WTC11 (cell line): ENCODE measurements at regions not wholly inside any gene's neighbourhood (a gene's known extent, or its start where the extent isn't known, plus 50 kb on each side); places are given as distances from the start of the nearest gene placed in this dataset.

Experiments used
- CBFB ChIP-seq: sonication (generic); formaldehyde crosslinking; IDR thresholded peaks from 2 replicates; pipeline ENCODE4 v1.8.1; 2022; ENCODE audit warnings: mild to moderate bottlenecking, low read depth, missing genetic modification reagents
- FOXJ3 ChIP-seq: sonication (generic); formaldehyde crosslinking; IDR thresholded peaks from 2 replicates; pipeline ENCODE4 v1.9.0; 2021; ENCODE audit warnings: missing genetic modification reagents, mild to moderate bottlenecking, borderline replicate concordance
- FOXP1 ChIP-seq: sonication (generic); formaldehyde crosslinking; IDR thresholded peaks from 2 replicates; pipeline ENCODE4 v1.8.0; 2022; ENCODE audit warnings: missing genetic modification reagents, mild to moderate bottlenecking, moderate library complexity, borderline replicate concordance
- GRHL2 ChIP-seq: fragments of 250-450 bp; sonication (Bioruptor Pico); IDR thresholded peaks from 2 replicates; pipeline ENCODE4 v1.8.0; 2022; ENCODE audit warnings: mild to moderate bottlenecking, moderate library complexity; ENCODE audit not compliant: insufficient replicate concordance, severe bottlenecking
- NFE2L1 ChIP-seq: sonication (generic); formaldehyde crosslinking; IDR thresholded peaks from 2 replicates; pipeline ENCODE4 v1.8.1; 2023; ENCODE audit warnings: missing genetic modification reagents
- NR3C1 ChIP-seq: sonication (generic); formaldehyde crosslinking; conservative IDR thresholded peaks from 2 replicates; pipeline ENCODE4 v1.8.1; 2023; ENCODE audit warnings: low read depth, mild to moderate bottlenecking, missing genetic modification reagents
- RELA ChIP-seq: sonication (generic); formaldehyde crosslinking; IDR thresholded peaks from 2 replicates; pipeline ENCODE4 v1.8.1; 2022; ENCODE audit warnings: missing genetic modification reagents, mild to moderate bottlenecking, borderline replicate concordance
- SOX15 ChIP-seq: fragments of 250-450 bp; sonication (Bioruptor Pico); IDR thresholded peaks from 2 replicates; pipeline ENCODE4 v1.9.0; 2021; ENCODE audit warnings: mild to moderate bottlenecking
- TEAD4 ChIP-seq: sonication (generic); formaldehyde crosslinking; IDR thresholded peaks from 2 replicates; pipeline ENCODE4 v1.8.0; 2022; ENCODE audit warnings: mild to moderate bottlenecking, missing genetic modification reagents
- ZNF121 ChIP-seq: sonication (generic); formaldehyde crosslinking; IDR thresholded peaks from 2 replicates; pipeline ENCODE4 v1.8.0; 2023; ENCODE audit warnings: missing genetic modification reagents
- TF ChIP-seq, protein P1 (sequence below): sonication (generic); formaldehyde crosslinking; conservative IDR thresholded peaks from 2 replicates; pipeline ENCODE4 v1.8.1; 2022; ENCODE audit warnings: mild to moderate bottlenecking, missing genetic modification reagents
- TF ChIP-seq, protein P2 (sequence below): fragments of 200-600 bp; IDR thresholded peaks from 2 replicates; pipeline ENCODE4 v1.8.0; 2022; ENCODE audit warnings: antibody characterized with exemption
- TF ChIP-seq, protein P3 (sequence below): sonication (generic); formaldehyde crosslinking; IDR thresholded peaks from 2 replicates; pipeline ENCODE4 v1.8.1; 2022; ENCODE audit warnings: low read depth, mild to moderate bottlenecking, moderate library complexity, missing genetic modification reagents, borderline replicate concordance
- TF ChIP-seq, protein P4 (sequence below): sonication (generic); formaldehyde crosslinking; IDR thresholded peaks from 2 replicates; pipeline ENCODE4 v1.8.0; 2022; ENCODE audit warnings: mild to moderate bottlenecking, missing genetic modification reagents

DNA sequence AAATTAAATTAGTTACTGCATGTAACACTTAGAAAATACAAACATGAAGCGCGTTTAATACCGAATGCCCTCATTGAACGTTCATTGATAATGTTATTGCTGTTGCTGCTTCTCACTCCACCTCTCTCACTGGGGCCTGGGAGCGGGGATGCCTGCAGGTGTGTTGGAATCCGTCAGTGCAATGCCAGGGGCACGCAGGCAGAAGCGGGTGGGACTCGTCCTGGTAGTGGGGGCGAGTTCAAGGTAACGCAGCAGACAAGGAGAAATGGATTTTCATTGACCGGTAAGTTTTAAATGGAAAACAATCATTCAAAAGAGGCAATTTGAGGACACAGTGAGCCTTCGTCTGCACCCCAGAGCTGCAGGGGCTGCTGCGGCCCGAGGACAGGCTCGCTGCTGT lies 71.2 kb upstream of the AFDN start:
- TF ChIP-seq NR3C1 (CRISPR knock-in tag): no peak
- TF ChIP-seq GRHL2 (CRISPR knock-in tag): no peak
- no peak for TF ChIP-seq RELA (CRISPR knock-in tag)
- TF ChIP-seq, protein P1, sequence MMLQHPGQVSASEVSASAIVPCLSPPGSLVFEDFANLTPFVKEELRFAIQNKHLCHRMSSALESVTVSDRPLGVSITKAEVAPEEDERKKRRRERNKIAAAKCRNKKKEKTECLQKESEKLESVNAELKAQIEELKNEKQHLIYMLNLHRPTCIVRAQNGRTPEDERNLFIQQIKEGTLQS (CRISPR knock-in tag): no peak
- TF ChIP-seq ZNF121: no peak
- TF ChIP-seq, protein P2, sequence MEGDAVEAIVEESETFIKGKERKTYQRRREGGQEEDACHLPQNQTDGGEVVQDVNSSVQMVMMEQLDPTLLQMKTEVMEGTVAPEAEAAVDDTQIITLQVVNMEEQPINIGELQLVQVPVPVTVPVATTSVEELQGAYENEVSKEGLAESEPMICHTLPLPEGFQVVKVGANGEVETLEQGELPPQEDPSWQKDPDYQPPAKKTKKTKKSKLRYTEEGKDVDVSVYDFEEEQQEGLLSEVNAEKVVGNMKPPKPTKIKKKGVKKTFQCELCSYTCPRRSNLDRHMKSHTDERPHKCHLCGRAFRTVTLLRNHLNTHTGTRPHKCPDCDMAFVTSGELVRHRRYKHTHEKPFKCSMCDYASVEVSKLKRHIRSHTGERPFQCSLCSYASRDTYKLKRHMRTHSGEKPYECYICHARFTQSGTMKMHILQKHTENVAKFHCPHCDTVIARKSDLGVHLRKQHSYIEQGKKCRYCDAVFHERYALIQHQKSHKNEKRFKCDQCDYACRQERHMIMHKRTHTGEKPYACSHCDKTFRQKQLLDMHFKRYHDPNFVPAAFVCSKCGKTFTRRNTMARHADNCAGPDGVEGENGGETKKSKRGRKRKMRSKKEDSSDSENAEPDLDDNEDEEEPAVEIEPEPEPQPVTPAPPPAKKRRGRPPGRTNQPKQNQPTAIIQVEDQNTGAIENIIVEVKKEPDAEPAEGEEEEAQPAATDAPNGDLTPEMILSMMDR: no peak
- no peak for TF ChIP-seq FOXP1 (CRISPR knock-in tag)
- TF ChIP-seq, protein P3, sequence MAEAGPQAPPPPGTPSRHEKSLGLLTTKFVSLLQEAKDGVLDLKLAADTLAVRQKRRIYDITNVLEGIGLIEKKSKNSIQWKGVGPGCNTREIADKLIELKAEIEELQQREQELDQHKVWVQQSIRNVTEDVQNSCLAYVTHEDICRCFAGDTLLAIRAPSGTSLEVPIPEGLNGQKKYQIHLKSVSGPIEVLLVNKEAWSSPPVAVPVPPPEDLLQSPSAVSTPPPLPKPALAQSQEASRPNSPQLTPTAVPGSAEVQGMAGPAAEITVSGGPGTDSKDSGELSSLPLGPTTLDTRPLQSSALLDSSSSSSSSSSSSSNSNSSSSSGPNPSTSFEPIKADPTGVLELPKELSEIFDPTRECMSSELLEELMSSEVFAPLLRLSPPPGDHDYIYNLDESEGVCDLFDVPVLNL (CRISPR knock-in tag): no peak
- no peak for TF ChIP-seq FOXJ3 (CRISPR knock-in tag)
- no peak for TF ChIP-seq SOX15 (CRISPR knock-in tag)
- no peak for TF ChIP-seq CBFB (CRISPR knock-in tag)
- TF ChIP-seq NFE2L1: no peak
- no peak for TF ChIP-seq TEAD4 (CRISPR knock-in tag)
- TF ChIP-seq, protein P4, sequence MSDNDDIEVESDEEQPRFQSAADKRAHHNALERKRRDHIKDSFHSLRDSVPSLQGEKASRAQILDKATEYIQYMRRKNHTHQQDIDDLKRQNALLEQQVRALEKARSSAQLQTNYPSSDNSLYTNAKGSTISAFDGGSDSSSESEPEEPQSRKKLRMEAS: no peak
